ENCODE measurements at regions not wholly inside any gene's neighbourhood (a gene's known extent, or its start where the extent isn't known, plus 50 kb on each side); places are given as distances from the start of the nearest gene placed in this dataset.

DNA sequence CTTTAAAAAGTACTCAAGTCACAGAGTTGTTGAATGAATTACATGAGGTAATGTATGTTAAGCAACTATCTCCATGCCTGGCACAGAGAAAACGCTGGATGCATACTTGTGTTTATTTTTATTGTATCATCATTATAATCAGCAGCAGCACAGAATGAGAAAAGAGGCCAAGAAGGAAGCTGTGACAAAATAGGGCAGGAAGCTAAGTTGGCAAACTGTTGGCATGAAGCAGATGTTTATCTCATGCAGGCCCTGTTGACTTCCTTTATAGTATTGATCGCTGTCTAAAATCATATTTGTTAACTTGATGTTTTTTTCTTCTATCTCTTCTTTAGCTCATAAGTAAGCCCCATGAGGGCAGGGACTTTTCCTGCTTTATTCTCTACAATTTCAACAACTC lies 466.6 kb downstream of the TRHDE start:
- Histone ChIP-seq H3K27me3 (ENCODE audit: control insufficient read depth, low read length) (no peaks in the 10 kb centered on the region), H3K4me3 (ENCODE audit: low read length) (no peak overlapping the region), H3K27ac (ENCODE audit: low read depth, low read length) (no peak overlapping the region), H3K4me1 (ENCODE audit: control insufficient read depth, low read length) (no peaks in the 10 kb centered on the region), H3K9me2 (replicated peaks; ENCODE audit: control insufficient read depth, low read length) (no peaks in the 10 kb centered on the region), H4K20me1 (ENCODE audit: control insufficient read depth, insufficient read depth, low read depth, low read length) (no peaks in the 10 kb centered on the region), H3K4me2 (ENCODE audit: low read length) (no peak overlapping the region), H3K36me3 (ENCODE audit: control insufficient read depth, low read length) (no peaks in the 10 kb centered on the region), H3F3A (ENCODE audit: control insufficient read depth, insufficient read depth) (no peaks in the 10 kb centered on the region), H3K9me3 (ENCODE audit: control insufficient read depth, insufficient read depth, low read length) (no peaks in the 10 kb centered on the region), H3K79me2 (ENCODE audit: control insufficient read depth, low read length) (no peaks in the 10 kb centered on the region)
- no peak for TF ChIP-seq CTCF (IDR thresholded peaks at IDR 0.05; ENCODE audit: low read depth, low read length, poor library complexity, severe bottlenecking)
- TF ChIP-seq EZH2phosphoT487 (IDR thresholded peaks at IDR 0.05; ENCODE audit: borderline replicate concordance, low read length), result no peak

DNA sequence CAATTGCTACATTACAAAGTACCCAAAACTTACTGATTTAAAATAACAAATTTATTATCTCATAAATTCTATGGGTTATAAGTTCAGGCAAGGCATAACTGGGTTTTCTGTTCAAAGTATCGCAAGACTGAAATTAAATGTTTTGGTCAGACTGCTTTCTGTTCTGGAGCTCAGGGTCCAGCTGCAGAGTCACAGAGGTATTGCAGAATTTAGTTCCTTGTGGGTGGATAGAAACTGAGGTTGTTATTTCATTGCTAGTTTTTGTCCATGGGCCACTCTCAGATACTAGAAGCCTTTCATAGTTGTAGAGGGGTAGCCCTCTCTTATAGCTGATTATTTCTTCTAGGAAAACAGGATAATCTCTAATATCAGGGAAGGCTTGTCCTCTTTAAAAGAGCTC lies 467.9 kb downstream of the TRHDE start:
- H3K79me2 ChIP-seq (ENCODE audit: control insufficient read depth, low read length), result no peaks in the 10 kb centered on the region
- TF ChIP-seq EZH2phosphoT487 (IDR thresholded peaks at IDR 0.05; ENCODE audit: borderline replicate concordance, low read length) (no peak), CTCF (IDR thresholded peaks at IDR 0.05; ENCODE audit: low read depth, low read length, poor library complexity, severe bottlenecking) (no peak)
- H3K27me3 ChIP-seq (ENCODE audit: control insufficient read depth, low read length), result no peaks in the 10 kb centered on the region

GRCh38 chr12:72742568-72742967 lies 470.4 kb downstream of the TRHDE start:
- H3K9me3 ChIP-seq (ENCODE audit: control insufficient read depth, insufficient read depth, low read length), result no peaks in the 10 kb centered on the region
- no peak overlapping the region for H3K27ac ChIP-seq (ENCODE audit: low read depth, low read length)
- no peaks in the 10 kb centered on the region for H3K27me3 ChIP-seq (ENCODE audit: control insufficient read depth, low read length)
- H3K9me2 ChIP-seq (replicated peaks; ENCODE audit: control insufficient read depth, low read length), result no peaks in the 10 kb centered on the region
- TF ChIP-seq CTCF (IDR thresholded peaks at IDR 0.05; ENCODE audit: low read depth, low read length, poor library complexity, severe bottlenecking) (no peak), EZH2phosphoT487 (IDR thresholded peaks at IDR 0.05; ENCODE audit: borderline replicate concordance, low read length) (no peak)
- H3K36me3 ChIP-seq (ENCODE audit: control insufficient read depth, low read length), result no peaks in the 10 kb centered on the region
- H3K4me3 ChIP-seq (ENCODE audit: low read length), result no peak overlapping the region
- H3K4me1 ChIP-seq (ENCODE audit: control insufficient read depth, low read length), result no peaks in the 10 kb centered on the region
- no peaks in the 10 kb centered on the region for H3F3A ChIP-seq (ENCODE audit: control insufficient read depth, insufficient read depth)
- no peaks in the 10 kb centered on the region for H4K20me1 ChIP-seq (ENCODE audit: control insufficient read depth, insufficient read depth, low read depth, low read length)
- no peak overlapping the region for H3K4me2 ChIP-seq (ENCODE audit: low read length)
- H3K79me2 ChIP-seq (ENCODE audit: control insufficient read depth, low read length), result no peaks in the 10 kb centered on the region

More for the DNA sequence above, 467.9 kb downstream of the TRHDE start:
- H3K4me3 ChIP-seq (ENCODE audit: low read length), result no peak overlapping the region
- H3K9me3 ChIP-seq (ENCODE audit: control insufficient read depth, insufficient read depth, low read length), result no peaks in the 10 kb centered on the region
- H4K20me1 ChIP-seq (ENCODE audit: control insufficient read depth, insufficient read depth, low read depth, low read length), result no peaks in the 10 kb centered on the region
- H3K4me2 ChIP-seq (ENCODE audit: low read length), result no peak overlapping the region
- no peaks in the 10 kb centered on the region for H3K4me1 ChIP-seq (ENCODE audit: control insufficient read depth, low read length)
- H3K9me2 ChIP-seq (replicated peaks; ENCODE audit: control insufficient read depth, low read length), result no peaks in the 10 kb centered on the region
- H3K36me3 ChIP-seq (ENCODE audit: control insufficient read depth, low read length), result no peaks in the 10 kb centered on the region
- H3K27ac ChIP-seq (ENCODE audit: low read depth, low read length), result no peak overlapping the region
- H3F3A ChIP-seq (ENCODE audit: control insufficient read depth, insufficient read depth), result no peaks in the 10 kb centered on the region

- no peak overlapping the region for H3K27ac ChIP-seq (ENCODE audit: low read depth, low read length)
- H3K4me1 ChIP-seq (ENCODE audit: control insufficient read depth, low read length), result no peaks in the 10 kb centered on the region
Measured at GRCh38 chr12:72746048-72746447, 473.9 kb downstream of the TRHDE start.

More at GRCh38 chr12:72746048-72746447, 473.9 kb downstream of the TRHDE start:
- H4K20me1 ChIP-seq (ENCODE audit: control insufficient read depth, insufficient read depth, low read depth, low read length), result no peaks in the 10 kb centered on the region
- TF ChIP-seq EZH2phosphoT487 (IDR thresholded peaks at IDR 0.05; ENCODE audit: borderline replicate concordance, low read length) (no peak), CTCF (IDR thresholded peaks at IDR 0.05; ENCODE audit: low read depth, low read length, poor library complexity, severe bottlenecking) (no peak)
- no peaks in the 10 kb centered on the region for H3K79me2 ChIP-seq (ENCODE audit: control insufficient read depth, low read length)
- no peaks in the 10 kb centered on the region for H3K9me2 ChIP-seq (replicated peaks; ENCODE audit: control insufficient read depth, low read length)
- H3K36me3 ChIP-seq (ENCODE audit: control insufficient read depth, low read length), result no peaks in the 10 kb centered on the region
- H3K9me3 ChIP-seq (ENCODE audit: control insufficient read depth, insufficient read depth, low read length), result no peaks in the 10 kb centered on the region
- H3K4me2 ChIP-seq (ENCODE audit: low read length), result no peak overlapping the region
- no peaks in the 10 kb centered on the region for H3F3A ChIP-seq (ENCODE audit: control insufficient read depth, insufficient read depth)
- H3K4me3 ChIP-seq (ENCODE audit: low read length), result no peak overlapping the region
- no peaks in the 10 kb centered on the region for H3K27me3 ChIP-seq (ENCODE audit: control insufficient read depth, low read length)

All from DOHH2 (cell line).